ENCODE measurements at regions not wholly inside any gene's neighbourhood (a gene's known extent, or its start where the extent isn't known, plus 50 kb on each side); places are given as distances from the start of the nearest gene placed in this dataset.

DNA sequence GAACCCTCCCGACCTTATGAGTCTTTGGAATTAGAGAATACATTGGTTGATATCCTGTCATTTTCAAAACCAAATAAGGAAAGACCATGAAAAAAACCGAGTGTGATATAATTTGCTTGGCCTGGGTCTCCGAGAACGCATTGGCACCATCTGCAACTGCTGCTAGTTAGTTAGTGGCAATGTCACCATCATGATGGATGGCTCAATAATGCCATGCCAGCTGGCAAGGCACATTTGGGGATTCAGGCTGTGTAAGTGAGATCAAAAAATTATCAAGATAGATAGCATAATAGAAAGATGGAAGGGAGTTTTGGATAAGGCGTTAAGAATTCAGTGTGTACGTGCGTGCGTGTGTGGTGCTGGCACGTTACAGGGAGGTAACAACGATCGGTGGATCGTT is 134.7 kb upstream of the TCERG1L start:
- H3K27me3 Mint-ChIP-seq (ENCODE audit: low read depth): no peaks in the 10 kb centered on the region
- H3K4me3 Mint-ChIP-seq: no peak overlapping the region
- no peaks in the 10 kb centered on the region for H3K9me3 Mint-ChIP-seq
- H3K4me1 Mint-ChIP-seq (ENCODE audit: low read depth): no peaks in the 10 kb centered on the region
- H3K36me3 Mint-ChIP-seq (ENCODE audit: low read depth): no peaks in the 10 kb centered on the region
- H3K27ac Mint-ChIP-seq: no peak overlapping the region

GRCh38 chr10:131448171-131448570 is 136.7 kb upstream of the TCERG1L start:
- Mint-ChIP-seq H3K4me1 (ENCODE audit: low read depth) (no peaks in the 10 kb centered on the region), H3K9me3 (no peaks in the 10 kb centered on the region), H3K27me3 (ENCODE audit: low read depth) (peaks cover 10% of the 10 kb centered on the region), H3K27ac (no peak overlapping the region), H3K36me3 (ENCODE audit: low read depth) (no peaks in the 10 kb centered on the region), H3K4me3 (no peak overlapping the region)

DNA sequence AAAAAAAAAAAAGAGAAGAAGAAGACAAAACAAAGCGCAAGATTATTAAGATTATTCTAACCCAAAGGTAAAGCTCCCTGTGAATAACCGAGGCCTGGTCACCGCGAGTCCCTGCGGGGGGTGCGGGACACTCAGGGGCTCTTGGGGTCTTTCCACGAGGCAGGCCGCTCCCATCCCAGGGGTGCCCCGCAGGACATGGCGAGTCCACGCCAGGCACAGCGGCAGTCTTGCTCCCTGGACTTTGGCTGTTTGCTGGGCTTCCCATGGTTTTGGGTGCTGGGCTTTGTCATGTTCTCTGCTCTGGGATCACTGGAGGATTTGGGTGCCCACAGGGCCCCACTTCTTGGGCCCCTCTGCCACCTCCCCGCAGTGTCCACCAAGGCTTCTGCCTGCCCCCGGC is 137.4 kb upstream of the TCERG1L start:
- Mint-ChIP-seq H3K9me3 (no peaks in the 10 kb centered on the region), H3K4me3 (no peak overlapping the region), H3K36me3 (ENCODE audit: low read depth) (no peaks in the 10 kb centered on the region), H3K4me1 (ENCODE audit: low read depth) (no peaks in the 10 kb centered on the region), H3K27ac (no peak overlapping the region), H3K27me3 (ENCODE audit: low read depth) (peaks cover 11% of the 10 kb centered on the region)

GRCh38 chr10:131450216-131450765 is 138.8 kb upstream of the TCERG1L start:
- Mint-ChIP-seq H3K27ac (no peak overlapping the region), H3K9me3 (no peaks in the 10 kb centered on the region), H3K4me1 (ENCODE audit: low read depth) (no peaks in the 10 kb centered on the region), H3K27me3 (ENCODE audit: low read depth) (peaks cover 14% of the 10 kb centered on the region), H3K36me3 (ENCODE audit: low read depth) (no peaks in the 10 kb centered on the region), H3K4me3 (no peak overlapping the region)

DNA sequence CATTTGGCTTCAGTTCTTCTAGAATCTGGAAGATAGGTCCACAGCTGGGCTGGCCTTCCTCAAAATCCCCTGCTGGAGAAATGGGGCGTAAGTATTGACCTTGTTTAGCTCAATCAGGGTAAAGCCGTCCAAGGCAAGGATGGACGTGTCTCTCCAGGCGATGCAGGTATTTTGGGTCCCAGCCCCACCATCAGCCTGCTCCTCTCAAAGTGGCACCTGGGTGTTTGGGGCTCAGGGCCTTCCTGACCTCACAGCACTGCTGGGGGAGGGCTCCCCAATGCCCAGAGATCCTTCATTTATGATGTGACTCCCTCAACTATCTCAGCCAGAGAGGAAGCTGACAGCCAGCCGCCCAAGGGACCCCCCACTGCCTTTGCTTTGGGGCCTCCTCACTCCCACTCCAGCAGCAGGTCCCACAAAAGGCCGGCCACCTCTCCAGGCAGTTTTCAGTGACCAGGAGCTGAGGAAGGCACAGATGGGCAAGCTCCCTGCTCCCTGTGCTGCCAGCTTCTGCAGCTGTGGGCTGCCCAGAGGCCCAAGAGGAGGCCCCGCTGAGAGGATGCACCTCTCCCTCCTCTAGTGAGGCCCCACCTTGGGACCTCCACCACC is 140.0 kb upstream of the TCERG1L start:
- H3K4me3 Mint-ChIP-seq: no peak overlapping the region
- peaks cover 14% of the 10 kb centered on the region for H3K27me3 Mint-ChIP-seq (ENCODE audit: low read depth)
- no peak overlapping the region for H3K27ac Mint-ChIP-seq
- H3K36me3 Mint-ChIP-seq (ENCODE audit: low read depth): no peaks in the 10 kb centered on the region
- H3K9me3 Mint-ChIP-seq: no peaks in the 10 kb centered on the region
- no peaks in the 10 kb centered on the region for H3K4me1 Mint-ChIP-seq (ENCODE audit: low read depth)

GRCh38 chr10:131452926-131453720 is 141.6 kb upstream of the TCERG1L start:
- Mint-ChIP-seq H3K9me3 (no peaks in the 10 kb centered on the region), H3K4me1 (ENCODE audit: low read depth) (no peaks in the 10 kb centered on the region), H3K27ac (no peak overlapping the region), H3K27me3 (ENCODE audit: low read depth) (peaks cover 18% of the 10 kb centered on the region), H3K4me3 (no peak overlapping the region), H3K36me3 (ENCODE audit: low read depth) (no peaks in the 10 kb centered on the region)

DNA sequence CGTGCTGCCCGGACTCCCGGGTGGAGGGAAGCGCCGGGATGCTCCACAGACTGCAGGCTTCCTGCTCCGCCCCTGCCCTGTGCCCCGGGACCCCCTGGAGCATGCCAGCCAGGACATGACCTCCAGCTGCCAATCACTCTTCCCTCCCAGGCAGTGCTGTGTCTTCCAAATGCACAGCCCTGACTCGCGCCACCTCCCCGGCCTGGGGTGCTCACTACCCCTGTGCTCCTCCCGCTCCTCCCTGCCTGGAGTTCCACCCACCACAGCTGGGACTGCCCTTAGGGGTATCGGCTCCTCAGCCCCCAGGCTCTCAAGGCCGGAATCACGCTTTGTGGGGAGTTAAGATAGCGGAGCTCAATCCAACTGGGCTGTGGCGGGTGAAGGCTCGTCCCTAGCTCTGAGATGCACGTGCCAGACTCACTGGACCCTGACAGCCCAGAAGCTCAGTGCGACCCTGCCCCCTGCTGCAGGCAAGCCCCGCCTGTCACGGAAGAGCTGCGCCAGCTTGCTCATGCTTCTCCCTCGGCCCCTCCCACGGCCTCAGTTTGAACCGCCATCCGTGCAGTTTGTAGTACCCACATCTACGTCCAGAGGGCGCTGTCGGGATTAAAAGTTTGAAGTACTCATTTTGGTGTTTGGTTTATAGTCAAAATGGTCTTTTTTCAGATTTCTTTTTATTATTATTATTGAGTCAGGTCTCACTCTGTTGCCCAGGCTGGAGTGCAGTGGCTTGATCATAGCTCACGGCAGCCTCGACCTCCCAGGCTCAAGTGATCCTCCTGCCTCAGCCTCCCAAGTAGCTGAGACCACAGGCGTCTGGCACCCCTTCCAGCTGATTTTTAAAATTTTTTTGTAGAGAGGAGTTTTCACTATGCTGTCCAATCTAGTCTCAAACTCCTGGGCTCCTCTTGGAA is 142.5 kb upstream of the TCERG1L start:
- Mint-ChIP-seq H3K27me3 (ENCODE audit: low read depth) (peaks cover 18% of the 10 kb centered on the region), H3K4me1 (ENCODE audit: low read depth) (no peaks in the 10 kb centered on the region), H3K4me3 (no peak overlapping the region)

GRCh38 chr10:131456411-131456810 is 144.9 kb upstream of the TCERG1L start:
- no peak overlapping the region for H3K27ac Mint-ChIP-seq
- H3K36me3 Mint-ChIP-seq (ENCODE audit: low read depth): no peaks in the 10 kb centered on the region
- H3K4me3 Mint-ChIP-seq: no peak overlapping the region
- peaks cover 18% of the 10 kb centered on the region for H3K27me3 Mint-ChIP-seq (ENCODE audit: low read depth)
- no peaks in the 10 kb centered on the region for H3K4me1 Mint-ChIP-seq (ENCODE audit: low read depth)
- H3K9me3 Mint-ChIP-seq: no peaks in the 10 kb centered on the region

More for the DNA sequence above, 142.5 kb upstream of the TCERG1L start:
- Mint-ChIP-seq H3K9me3 (no peaks in the 10 kb centered on the region), H3K36me3 (ENCODE audit: low read depth) (no peaks in the 10 kb centered on the region), H3K27ac (no peak overlapping the region)

DNA sequence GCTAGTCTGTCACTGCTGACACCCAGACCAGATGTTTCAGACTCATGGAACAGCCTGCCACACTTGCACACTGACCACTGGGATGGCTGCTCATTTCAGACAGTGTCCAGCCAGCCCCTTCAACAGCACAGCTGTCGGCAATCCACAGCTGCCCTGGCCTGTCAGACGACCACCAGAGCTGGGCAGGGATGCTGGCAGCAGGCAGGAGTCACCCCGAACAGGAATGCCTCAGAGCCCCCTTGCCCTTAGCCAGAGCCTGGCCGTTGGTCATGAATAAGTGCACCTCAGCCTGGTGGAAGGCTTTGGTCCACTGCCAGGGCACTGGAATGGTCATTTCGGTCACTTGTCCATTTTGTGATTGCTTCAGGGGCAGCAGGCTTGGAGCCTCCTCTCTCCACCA is 149.6 kb upstream of the TCERG1L start:
- Mint-ChIP-seq H3K4me1 (ENCODE audit: low read depth) (no peaks in the 10 kb centered on the region), H3K27me3 (ENCODE audit: low read depth) (peaks cover 4% of the 10 kb centered on the region), H3K9me3 (no peaks in the 10 kb centered on the region), H3K36me3 (ENCODE audit: low read depth) (no peaks in the 10 kb centered on the region), H3K4me3 (no peak overlapping the region), H3K27ac (no peak overlapping the region)

- Mint-ChIP-seq H3K4me3 (no peak overlapping the region), H3K36me3 (ENCODE audit: low read depth) (no peaks in the 10 kb centered on the region), H3K9me3 (no peaks in the 10 kb centered on the region), H3K4me1 (ENCODE audit: low read depth) (no peaks in the 10 kb centered on the region), H3K27me3 (ENCODE audit: low read depth) (no peaks in the 10 kb centered on the region), H3K27ac (no peak overlapping the region)
Observed at GRCh38 chr10:131464789-131465188, 153.3 kb upstream of the TCERG1L start.

DNA sequence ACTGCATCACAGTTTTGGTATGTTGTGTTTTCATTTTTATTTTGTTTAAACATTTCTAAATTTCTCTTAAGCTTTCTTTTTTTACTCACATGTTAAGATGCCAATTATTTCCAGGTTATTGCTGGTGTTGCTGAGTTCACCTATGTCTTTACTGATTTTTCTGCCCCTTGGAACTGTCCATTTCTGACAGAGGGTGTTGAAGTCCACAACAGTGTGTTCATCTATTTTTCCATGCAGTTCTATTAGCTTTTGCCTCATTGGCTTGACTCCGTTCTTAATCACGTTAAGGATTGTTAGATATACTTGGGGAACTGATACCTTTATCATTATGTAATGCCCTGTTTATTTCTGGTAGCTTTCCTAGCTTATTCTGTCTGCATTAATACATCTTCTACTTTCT is 158.0 kb upstream of the TCERG1L start:
- Mint-ChIP-seq H3K27me3 (ENCODE audit: low read depth) (no peaks in the 10 kb centered on the region), H3K4me1 (ENCODE audit: low read depth) (no peaks in the 10 kb centered on the region)

GRCh38 chr10:131473645-131474044 is 162.1 kb upstream of the TCERG1L start:
- H3K27ac Mint-ChIP-seq: no peak overlapping the region
- H3K27me3 Mint-ChIP-seq (ENCODE audit: low read depth): no peaks in the 10 kb centered on the region

More for the DNA sequence above, 158.0 kb upstream of the TCERG1L start:
- no peaks in the 10 kb centered on the region for H3K36me3 Mint-ChIP-seq (ENCODE audit: low read depth)
- no peaks in the 10 kb centered on the region for H3K9me3 Mint-ChIP-seq
- no peak overlapping the region for H3K4me3 Mint-ChIP-seq
- no peak overlapping the region for H3K27ac Mint-ChIP-seq

GRCh38 chr10:131474416-131474815 is 162.9 kb upstream of the TCERG1L start:
- Mint-ChIP-seq H3K4me1 (ENCODE audit: low read depth) (no peaks in the 10 kb centered on the region), H3K9me3 (no peaks in the 10 kb centered on the region), H3K4me3 (no peak overlapping the region), H3K36me3 (ENCODE audit: low read depth) (no peaks in the 10 kb centered on the region), H3K27me3 (ENCODE audit: low read depth) (no peaks in the 10 kb centered on the region), H3K27ac (no peak overlapping the region)

More at GRCh38 chr10:131473645-131474044, 162.1 kb upstream of the TCERG1L start:
- Mint-ChIP-seq H3K9me3 (no peaks in the 10 kb centered on the region), H3K4me1 (ENCODE audit: low read depth) (no peaks in the 10 kb centered on the region), H3K4me3 (no peak overlapping the region), H3K36me3 (ENCODE audit: low read depth) (no peaks in the 10 kb centered on the region)

GRCh38 chr10:131475043-131475442 is 163.5 kb upstream of the TCERG1L start:
- H3K27me3 Mint-ChIP-seq (ENCODE audit: low read depth): no peaks in the 10 kb centered on the region
- no peaks in the 10 kb centered on the region for H3K4me1 Mint-ChIP-seq (ENCODE audit: low read depth)
- H3K9me3 Mint-ChIP-seq: no peaks in the 10 kb centered on the region
- no peak overlapping the region for H3K27ac Mint-ChIP-seq
- H3K4me3 Mint-ChIP-seq: no peak overlapping the region
- H3K36me3 Mint-ChIP-seq (ENCODE audit: low read depth): no peaks in the 10 kb centered on the region
